Liver (tissue), 3 donors: ENCODE measurements at regions not wholly inside any gene's neighbourhood (a gene's known extent, or its start where the extent isn't known, plus 50 kb on each side); places are given as distances from the start of the nearest gene placed in this dataset.

Experiments used
- EGR1 ChIP-seq, 2 donors: IDR thresholded peaks; 2 replicates each; pipeline ENCODE4 v1.6.1; 2016 to 2018; ENCODE audit warnings: antibody characterized with exemption in 2 of 2, low read depth in 2 of 2
- FOXA1 ChIP-seq: IDR thresholded peaks from 2 replicates; pipeline ENCODE4 v1.6.1; 2016; ENCODE audit warnings: antibody characterized with exemption
- GABPA ChIP-seq, 2 donors: IDR thresholded peaks in 1 of 2; conservative IDR thresholded peaks in 1 of 2; 2 replicates each; pipeline ENCODE4 v1.6.1; 2016; ENCODE audit warnings: antibody characterized with exemption in 2 of 2, mild to moderate bottlenecking in 1 of 2, moderate library complexity in 1 of 2
- HNF4A ChIP-seq, 2 donors: conservative IDR thresholded peaks; 2 replicates each; pipeline ENCODE4 v1.6.1; 2016; ENCODE audit warnings: antibody characterized with exemption in 2 of 2, mild to moderate bottlenecking in 2 of 2
- JUND ChIP-seq, 2 donors: IDR thresholded peaks; 2 replicates each; pipeline ENCODE4 v1.6.1; 2016; ENCODE audit warnings: antibody characterized with exemption in 2 of 2
- RXRA ChIP-seq, 2 donors: IDR thresholded peaks; 2 replicates each; pipeline ENCODE4 v1.6.1; 2017 to 2018; ENCODE audit warnings: antibody characterized with exemption in 2 of 2, mild to moderate bottlenecking in 1 of 2
- SP1 ChIP-seq: IDR thresholded peaks from 2 replicates; pipeline ENCODE4 v1.6.1; 2018; ENCODE audit warnings: antibody characterized with exemption, mild to moderate bottlenecking
- TAF1 ChIP-seq: conservative IDR thresholded peaks from 2 replicates; pipeline ENCODE4 v1.6.1; 2016; ENCODE audit warnings: antibody characterized with exemption, mild to moderate bottlenecking
- YY1 ChIP-seq: IDR thresholded peaks from 2 replicates; pipeline ENCODE4 v1.6.1; 2016; ENCODE audit warnings: antibody characterized with exemption, mild to moderate bottlenecking
- TF ChIP-seq, protein P1 (sequence below): fragments of 150-350 bp; IDR thresholded peaks from 2 replicates; pipeline ENCODE4 v1.5.1; 2017; ENCODE audit warnings: improper control_type of control experiment, low read depth, low read length; ENCODE audit not compliant: missing input control
- TF ChIP-seq, protein P2 (sequence below): IDR thresholded peaks from 2 replicates; pipeline ENCODE4 v1.6.1; 2016; ENCODE audit warnings: antibody characterized with exemption
- donor health status: healthy.
- donor health status: healthy.

DNA sequence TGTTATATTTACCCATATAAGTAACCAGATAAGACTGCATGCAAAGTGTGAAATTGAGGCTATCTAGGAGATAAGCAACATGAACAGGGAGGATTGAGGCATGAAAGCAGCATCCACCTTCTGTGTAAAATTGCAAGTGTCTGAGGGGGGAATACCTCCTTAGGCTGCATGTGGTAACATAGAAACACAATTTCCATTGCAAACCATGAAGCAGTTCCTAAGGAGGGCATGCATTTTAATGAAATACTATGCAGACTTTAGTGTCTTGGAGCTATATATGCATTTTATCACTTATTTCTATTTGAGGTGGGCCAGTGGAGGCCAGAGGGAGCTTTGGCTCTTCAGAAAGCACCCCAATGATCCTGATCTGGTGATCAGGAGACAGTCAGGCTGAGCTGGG lies 160.2 kb downstream of the C11orf91 start:
- TF ChIP-seq, protein P1, sequence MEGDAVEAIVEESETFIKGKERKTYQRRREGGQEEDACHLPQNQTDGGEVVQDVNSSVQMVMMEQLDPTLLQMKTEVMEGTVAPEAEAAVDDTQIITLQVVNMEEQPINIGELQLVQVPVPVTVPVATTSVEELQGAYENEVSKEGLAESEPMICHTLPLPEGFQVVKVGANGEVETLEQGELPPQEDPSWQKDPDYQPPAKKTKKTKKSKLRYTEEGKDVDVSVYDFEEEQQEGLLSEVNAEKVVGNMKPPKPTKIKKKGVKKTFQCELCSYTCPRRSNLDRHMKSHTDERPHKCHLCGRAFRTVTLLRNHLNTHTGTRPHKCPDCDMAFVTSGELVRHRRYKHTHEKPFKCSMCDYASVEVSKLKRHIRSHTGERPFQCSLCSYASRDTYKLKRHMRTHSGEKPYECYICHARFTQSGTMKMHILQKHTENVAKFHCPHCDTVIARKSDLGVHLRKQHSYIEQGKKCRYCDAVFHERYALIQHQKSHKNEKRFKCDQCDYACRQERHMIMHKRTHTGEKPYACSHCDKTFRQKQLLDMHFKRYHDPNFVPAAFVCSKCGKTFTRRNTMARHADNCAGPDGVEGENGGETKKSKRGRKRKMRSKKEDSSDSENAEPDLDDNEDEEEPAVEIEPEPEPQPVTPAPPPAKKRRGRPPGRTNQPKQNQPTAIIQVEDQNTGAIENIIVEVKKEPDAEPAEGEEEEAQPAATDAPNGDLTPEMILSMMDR = no peak
- TF ChIP-seq SP1 = no peak
- TF ChIP-seq, protein P2, sequence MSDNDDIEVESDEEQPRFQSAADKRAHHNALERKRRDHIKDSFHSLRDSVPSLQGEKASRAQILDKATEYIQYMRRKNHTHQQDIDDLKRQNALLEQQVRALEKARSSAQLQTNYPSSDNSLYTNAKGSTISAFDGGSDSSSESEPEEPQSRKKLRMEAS = no peak
- TF ChIP-seq TAF1 = no peak
- TF ChIP-seq RXRA (IDR thresholded peaks at IDR 0.05) = no peak
- TF ChIP-seq EGR1 (IDR thresholded peaks at IDR 0.05; ENCODE audit: low read depth in 2 of 2) = no peak
- no peak for TF ChIP-seq HNF4A (conservative IDR thresholded peaks at IDR 0.05)
- TF ChIP-seq JUND (IDR thresholded peaks at IDR 0.05) = no peak
- TF ChIP-seq YY1 = no peak
- no peak for TF ChIP-seq FOXA1
- no peak for TF ChIP-seq GABPA (IDR thresholded peaks at IDR 0.05 in 1 of 2, conservative IDR thresholded peaks at IDR 0.05 in 1 of 2)
